ES-I3 (cell line): ENCODE measurements at regions not wholly inside any gene's neighbourhood (a gene's known extent, or its start where the extent isn't known, plus 50 kb on each side); places are given as distances from the start of the nearest gene placed in this dataset.

Experiments
- H3K36me3 ChIP-seq: 2 replicates; pipeline ENCODE4 v1.6.1; 2013; ENCODE audit warnings: mild to moderate bottlenecking, low read length, control low read depth, moderate library complexity; ENCODE audit not compliant: insufficient read depth
- H3K4me1 ChIP-seq: 2 replicates; pipeline ENCODE4 v1.6.1; 2013; ENCODE audit warnings: mild to moderate bottlenecking, control low read depth, low read length; ENCODE audit not compliant: insufficient read depth
- H3K9ac ChIP-seq: 2 replicates; pipeline ENCODE4 v1.6.1; 2013; ENCODE audit warnings: low read depth, mild to moderate bottlenecking, low read length, moderate library complexity
- H3K9me3 ChIP-seq: 2 replicates; pipeline ENCODE4 v1.6.1; 2013; ENCODE audit warnings: mild to moderate bottlenecking, low read length, moderate library complexity; ENCODE audit not compliant: control insufficient read depth, insufficient read depth

DNA sequence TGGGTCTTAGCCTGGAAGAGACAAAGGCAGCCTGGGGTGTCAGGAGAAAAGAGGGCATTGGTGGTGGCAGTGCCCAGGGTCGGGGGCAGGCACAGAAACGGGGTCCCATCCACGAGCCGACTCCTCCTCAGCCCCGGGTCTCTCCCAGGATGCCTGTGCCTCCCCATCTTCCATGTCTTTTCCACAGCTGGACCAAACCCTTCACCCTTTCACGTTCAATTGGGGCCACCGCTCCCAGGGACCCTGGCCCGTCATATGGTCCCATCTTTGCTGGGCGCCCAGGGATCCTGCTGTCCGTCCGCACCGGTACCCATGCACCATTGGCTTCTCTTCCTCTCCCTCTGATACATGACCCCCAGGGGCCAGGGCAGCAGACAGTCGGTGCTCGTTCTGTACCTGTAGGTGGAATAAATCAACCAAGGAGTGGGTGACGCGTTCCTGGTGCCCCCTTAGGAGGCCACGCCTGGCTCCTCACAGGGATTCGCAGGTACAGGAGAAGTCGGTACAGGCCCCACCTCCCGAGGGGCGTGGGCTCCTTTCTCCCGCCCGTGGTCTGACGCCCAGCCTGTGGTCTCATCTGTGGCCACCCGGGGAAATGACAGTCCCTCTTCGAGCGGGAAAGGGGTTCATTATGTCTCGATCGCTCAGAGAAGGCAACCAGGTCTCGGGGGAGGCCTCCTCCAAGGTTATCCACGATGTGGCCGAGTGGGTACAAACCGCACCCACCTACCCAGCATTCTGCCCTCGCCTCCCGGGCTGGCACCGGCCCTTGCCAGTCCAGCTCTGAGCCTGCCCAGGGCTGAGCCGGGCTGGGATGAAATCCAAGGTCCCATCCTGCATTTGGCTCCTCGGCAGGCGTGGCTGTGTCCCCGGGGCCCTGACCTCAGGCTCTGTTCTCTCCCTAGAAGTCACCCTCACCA is 1493.6 kb downstream of the BRD1 start:
- Histone ChIP-seq H3K4me1 (no peaks in the 10 kb centered on the region), H3K36me3 (no peaks in the 10 kb centered on the region), H3K9ac (no peak overlapping the region), H3K9me3 (no peaks in the 10 kb centered on the region)

- H3K36me3 ChIP-seq: no peaks in the 10 kb centered on the region
- H3K9ac ChIP-seq: no peak overlapping the region
- H3K9me3 ChIP-seq: no peaks in the 10 kb centered on the region
- no peaks in the 10 kb centered on the region for H3K4me1 ChIP-seq
Measured at GRCh38 chr22:48333323-48333763, 1494.3 kb downstream of the BRD1 start.

GRCh38 chr22:48332438-48333322 is 1495.0 kb downstream of the BRD1 start:
- Histone ChIP-seq H3K9me3 (no peaks in the 10 kb centered on the region), H3K36me3 (no peaks in the 10 kb centered on the region), H3K9ac (no peak overlapping the region), H3K4me1 (no peaks in the 10 kb centered on the region)

DNA sequence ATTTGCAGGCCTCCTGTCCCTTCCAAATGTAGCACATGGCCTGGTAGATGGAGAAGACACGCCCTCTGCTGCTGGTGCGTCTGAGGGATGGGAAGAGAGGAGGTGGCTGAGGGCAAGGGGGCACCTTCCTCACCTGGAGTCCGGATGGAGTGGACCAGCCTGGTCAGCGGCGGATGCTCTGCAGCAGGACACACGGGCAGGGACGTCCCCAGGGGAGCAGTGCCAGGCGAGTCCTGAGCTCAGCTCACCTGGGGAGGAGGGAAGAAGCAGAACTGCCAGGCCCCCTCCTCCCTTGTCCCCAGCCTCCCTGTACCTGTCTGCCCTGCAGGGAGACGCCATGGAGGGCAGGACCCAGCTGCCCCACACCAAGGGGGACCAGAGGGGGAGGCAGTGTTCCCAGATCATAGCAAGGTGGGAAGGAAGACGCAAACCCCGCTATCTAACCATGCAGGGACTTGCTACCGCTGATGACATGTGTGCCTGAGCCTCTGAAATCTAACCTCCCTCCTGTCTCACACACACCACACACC is 1495.9 kb downstream of the BRD1 start:
- no peaks in the 10 kb centered on the region for H3K9me3 ChIP-seq
- H3K36me3 ChIP-seq: no peaks in the 10 kb centered on the region
- no peak overlapping the region for H3K9ac ChIP-seq
- no peaks in the 10 kb centered on the region for H3K4me1 ChIP-seq

DNA sequence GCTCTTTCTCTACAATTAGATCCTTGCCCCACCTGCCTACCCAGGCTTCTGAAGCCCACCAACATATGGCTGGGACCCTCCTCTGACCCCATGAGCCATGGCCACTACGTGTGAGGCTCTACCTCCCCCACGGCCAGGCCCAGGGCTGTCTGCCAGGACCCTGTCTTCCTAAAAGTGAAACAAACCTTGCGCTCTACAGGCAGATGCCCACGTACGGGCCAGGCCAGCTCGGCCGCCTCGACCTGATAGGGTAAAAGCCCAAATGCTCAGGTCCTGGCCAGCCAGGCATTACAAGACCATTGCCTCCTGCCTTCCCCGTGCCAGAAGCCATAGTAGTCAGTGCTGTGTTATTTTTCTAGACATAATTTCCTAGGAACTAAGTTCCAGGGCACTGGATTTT is 1496.4 kb downstream of the BRD1 start:
- Histone ChIP-seq H3K36me3 (no peaks in the 10 kb centered on the region), H3K9me3 (no peaks in the 10 kb centered on the region), H3K9ac (no peak overlapping the region), H3K4me1 (no peaks in the 10 kb centered on the region)

DNA sequence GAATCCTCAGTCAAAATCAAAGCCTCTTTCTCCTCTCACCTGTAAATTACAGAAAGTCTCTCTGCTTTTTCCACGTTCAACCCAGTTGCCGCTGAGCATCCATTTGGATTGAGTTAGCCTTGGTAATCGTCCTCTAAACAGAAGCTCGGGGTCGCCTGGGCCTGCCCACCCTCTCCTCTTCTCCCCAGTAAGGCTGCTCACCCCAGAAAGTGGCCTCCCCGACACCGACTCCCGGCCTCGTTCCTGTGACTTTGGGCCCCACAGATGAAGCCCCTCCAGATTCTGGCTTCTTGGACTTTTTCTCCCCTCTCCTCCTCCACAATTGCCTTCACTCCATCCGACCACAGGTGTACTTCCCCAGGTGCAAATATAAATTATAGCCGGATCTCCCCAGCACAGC is 1500.0 kb downstream of the BRD1 start:
- Histone ChIP-seq H3K9me3 (no peaks in the 10 kb centered on the region), H3K36me3 (no peaks in the 10 kb centered on the region), H3K4me1 (no peaks in the 10 kb centered on the region), H3K9ac (no peak overlapping the region)

DNA sequence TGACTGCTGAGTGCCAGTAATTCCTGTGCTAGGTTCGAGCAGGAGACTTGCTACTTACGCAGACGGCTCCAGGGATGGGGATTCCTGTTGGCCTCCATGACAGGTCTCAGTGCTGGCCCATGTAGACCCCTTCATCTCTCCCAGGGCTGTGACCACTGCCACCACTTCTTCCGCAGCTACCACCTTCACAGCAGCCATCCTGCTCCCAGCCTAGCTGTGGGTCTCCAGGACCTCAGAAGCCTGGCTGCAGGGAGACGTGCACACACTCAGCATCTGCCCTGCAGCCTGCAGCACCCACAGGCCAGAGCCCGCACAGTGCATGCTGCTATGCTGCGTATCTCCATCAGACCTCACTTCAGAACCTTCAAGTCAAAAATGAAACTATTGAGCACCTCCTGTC is 1503.9 kb downstream of the BRD1 start:
- no peaks in the 10 kb centered on the region for H3K36me3 ChIP-seq
- no peaks in the 10 kb centered on the region for H3K9me3 ChIP-seq
- no peak overlapping the region for H3K9ac ChIP-seq
- H3K4me1 ChIP-seq: no peaks in the 10 kb centered on the region

- H3K36me3 ChIP-seq: no peaks in the 10 kb centered on the region
- no peak overlapping the region for H3K9ac ChIP-seq
- no peaks in the 10 kb centered on the region for H3K9me3 ChIP-seq
- H3K4me1 ChIP-seq: no peaks in the 10 kb centered on the region
Measured at GRCh38 chr22:48322907-48323306, 1504.8 kb downstream of the BRD1 start.

GRCh38 chr22:48321986-48322545 is 1505.6 kb downstream of the BRD1 start:
- no peaks in the 10 kb centered on the region for H3K9me3 ChIP-seq
- H3K4me1 ChIP-seq: no peaks in the 10 kb centered on the region
- H3K36me3 ChIP-seq: no peaks in the 10 kb centered on the region
- H3K9ac ChIP-seq: no peak overlapping the region

- Histone ChIP-seq H3K36me3 (no peaks in the 10 kb centered on the region), H3K9ac (no peak overlapping the region), H3K9me3 (no peaks in the 10 kb centered on the region), H3K4me1 (no peaks in the 10 kb centered on the region)
Measured at GRCh38 chr22:48320683-48321451, 1506.8 kb downstream of the BRD1 start.

GRCh38 chr22:48320048-48320682 is 1507.5 kb downstream of the BRD1 start:
- Histone ChIP-seq H3K4me1 (no peaks in the 10 kb centered on the region), H3K9me3 (no peaks in the 10 kb centered on the region), H3K36me3 (no peaks in the 10 kb centered on the region), H3K9ac (no peak overlapping the region)

GRCh38 chr22:48319321-48320047 is 1508.2 kb downstream of the BRD1 start:
- no peaks in the 10 kb centered on the region for H3K4me1 ChIP-seq
- no peaks in the 10 kb centered on the region for H3K9me3 ChIP-seq
- no peak overlapping the region for H3K9ac ChIP-seq
- H3K36me3 ChIP-seq: no peaks in the 10 kb centered on the region
